Hippocampal formation (tissue), 2 donors: ENCODE measurements at regions not wholly inside any gene's neighbourhood (a gene's known extent, or its start where the extent isn't known, plus 50 kb on each side); places are given as distances from the start of the nearest gene placed in this dataset.
"Not testable (repeated sequence)": the region's sequence is repeated elsewhere in the genome, so short reads cannot be mapped to it uniquely, and the experiment has no call there.

Experiments
- DNase-seq, 2 donors: peaks; one replicate each; lab custom pipeline; 2025; lab: John Stamatoyannopoulos, UW

- DNase-seq: no peak
These were observed 68.2 kb downstream of the LHX9 start for GRCh38 chr1:197985351-197985750.

DNA sequence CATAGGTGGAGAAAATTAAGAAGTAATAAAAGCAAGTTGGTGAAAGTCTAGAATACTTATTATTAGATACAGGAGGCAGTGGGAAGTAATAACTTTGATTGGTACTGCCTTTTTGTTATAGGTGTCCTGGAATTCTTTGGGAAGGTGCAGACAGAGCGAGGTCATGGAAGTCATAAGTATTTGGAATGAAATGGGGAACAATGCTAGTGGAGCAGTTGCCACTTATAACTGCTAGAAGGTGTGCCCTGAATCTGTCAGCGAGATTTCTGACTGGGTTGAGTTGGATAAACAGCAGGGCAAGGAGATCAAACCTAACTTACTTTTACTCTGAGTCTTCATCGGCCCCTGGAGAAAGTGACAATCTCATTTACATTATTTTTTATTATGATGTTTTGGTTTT lies 69.6 kb downstream of the LHX9 start:
- DNase-seq: no peak

DNA sequence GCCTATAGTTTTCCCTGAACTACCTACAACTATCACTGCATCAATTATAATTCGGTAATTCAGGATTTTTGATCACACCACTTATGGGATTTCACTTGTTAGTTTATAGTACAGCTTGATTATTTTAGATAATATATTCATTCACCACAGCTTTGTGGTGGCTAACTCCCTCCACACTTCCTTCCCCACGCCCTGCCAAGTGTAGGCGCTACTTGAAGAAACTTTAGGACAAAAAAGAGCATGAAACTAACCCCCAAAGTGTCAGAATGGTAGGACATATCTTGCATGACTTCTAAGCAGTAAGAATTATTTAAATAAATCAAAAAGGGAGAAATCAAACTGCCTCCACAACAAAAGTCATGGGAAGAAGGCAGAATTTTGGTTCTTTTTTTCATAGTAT lies 70.1 kb downstream of the LHX9 start:
- DNase-seq: no peak

DNA sequence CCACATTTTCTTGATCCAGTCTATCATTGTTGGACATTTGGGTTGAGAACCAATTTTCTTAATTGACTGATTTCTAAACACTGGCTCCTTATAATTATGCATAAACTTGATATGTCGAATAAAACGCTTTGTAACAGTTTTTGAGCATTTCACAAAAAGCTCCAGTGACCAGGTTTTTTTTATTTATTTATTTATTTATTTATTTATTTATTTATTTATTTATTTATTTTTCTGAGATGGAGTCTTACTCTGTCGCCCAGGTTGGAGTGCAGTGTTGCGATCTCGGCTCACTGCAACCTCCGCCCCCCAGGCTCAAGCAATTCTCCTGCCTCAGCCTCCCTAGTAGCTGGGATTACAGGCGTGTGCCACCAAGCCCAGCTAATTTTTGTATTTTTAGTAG lies 71.4 kb downstream of the LHX9 start:
- not testable (repeated sequence) for DNase-seq

- DNase-seq: no peak
These were observed 71.9 kb downstream of the LHX9 start for GRCh38 chr1:197989058-197989457.

GRCh38 chr1:197991594-197991993 lies 74.4 kb downstream of the LHX9 start:
- no peak for DNase-seq

- no peak for DNase-seq
These were observed 77.8 kb downstream of the LHX9 start for GRCh38 chr1:197994907-197995407.

DNA sequence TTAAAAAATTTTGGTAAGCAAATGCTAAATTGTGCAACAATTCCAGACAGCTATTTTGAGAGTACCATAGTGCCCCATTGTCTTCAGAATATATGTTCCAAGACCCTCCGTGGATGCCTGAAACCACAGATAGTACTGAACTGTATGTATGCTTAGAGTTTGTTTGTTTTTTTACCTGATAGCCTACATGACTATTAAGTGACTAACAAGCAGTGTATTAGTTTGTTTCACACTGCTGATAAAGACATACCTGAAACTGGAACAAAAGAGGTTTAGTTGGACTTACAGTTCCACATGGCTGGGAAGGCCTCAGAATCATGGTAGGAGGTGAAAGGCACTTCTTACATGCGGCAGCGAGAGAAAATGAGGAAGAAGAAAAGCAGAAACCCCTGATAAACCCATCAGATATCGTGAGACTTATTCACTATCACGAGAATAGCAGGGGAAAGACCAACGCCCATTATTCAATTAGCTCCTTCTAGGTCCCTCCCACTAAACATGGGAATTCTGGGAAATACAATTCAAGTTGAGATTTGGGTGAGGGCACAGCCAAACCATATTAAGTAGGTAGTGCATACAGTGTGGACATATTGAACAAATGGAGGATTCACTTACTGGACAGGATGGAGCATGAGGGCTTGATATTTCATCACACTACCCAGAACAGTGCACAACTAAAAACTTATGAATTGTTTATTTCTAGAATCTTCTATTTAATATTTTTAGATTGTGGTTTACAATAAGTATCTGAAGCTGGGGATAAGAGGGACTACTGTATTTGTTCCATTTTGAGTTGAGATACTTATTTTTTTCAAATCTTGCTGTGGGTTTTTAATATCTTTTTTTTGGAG lies 78.5 kb downstream of the LHX9 start:
- no peak for DNase-seq

- DNase-seq: not testable (repeated sequence)
These were observed 79.0 kb downstream of the LHX9 start for GRCh38 chr1:197996259-197996512.

GRCh38 chr1:197998110-197998509 lies 80.9 kb downstream of the LHX9 start:
- DNase-seq: no peak

DNA sequence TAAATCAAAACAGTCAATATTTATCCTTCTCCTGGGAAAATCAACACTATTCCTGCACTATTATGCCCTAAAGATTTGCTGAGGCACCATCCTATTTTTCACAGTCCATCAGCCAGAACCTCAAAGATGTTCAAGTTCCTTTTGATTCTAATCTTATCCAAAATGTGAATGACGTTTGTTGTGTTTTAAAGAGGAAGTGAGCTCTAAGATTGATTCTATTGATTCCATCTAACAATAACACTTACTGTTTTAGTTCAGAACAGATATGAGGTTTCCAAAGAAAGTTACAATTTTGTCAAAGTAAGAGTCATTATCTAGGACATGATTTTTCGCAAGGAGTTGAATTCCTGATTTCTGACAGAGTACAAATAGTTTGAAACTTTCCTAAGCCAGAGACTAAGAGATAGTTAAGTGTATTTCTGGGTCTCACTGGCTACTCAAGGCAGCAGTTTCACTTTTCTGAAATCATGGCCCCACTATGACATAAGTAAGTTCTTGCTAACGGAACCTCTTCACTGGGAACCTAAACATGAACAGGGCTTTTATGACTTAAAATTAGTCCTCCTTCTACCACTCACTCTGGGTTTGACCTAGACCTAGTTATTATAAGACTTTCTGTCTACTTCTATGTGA lies 84.7 kb downstream of the LHX9 start:
- no peak for DNase-seq

GRCh38 chr1:198003468-198003867 lies 86.3 kb downstream of the LHX9 start:
- no peak for DNase-seq

- DNase-seq: no peak
These were observed 89.8 kb downstream of the LHX9 start for GRCh38 chr1:198007011-198007410.

DNA sequence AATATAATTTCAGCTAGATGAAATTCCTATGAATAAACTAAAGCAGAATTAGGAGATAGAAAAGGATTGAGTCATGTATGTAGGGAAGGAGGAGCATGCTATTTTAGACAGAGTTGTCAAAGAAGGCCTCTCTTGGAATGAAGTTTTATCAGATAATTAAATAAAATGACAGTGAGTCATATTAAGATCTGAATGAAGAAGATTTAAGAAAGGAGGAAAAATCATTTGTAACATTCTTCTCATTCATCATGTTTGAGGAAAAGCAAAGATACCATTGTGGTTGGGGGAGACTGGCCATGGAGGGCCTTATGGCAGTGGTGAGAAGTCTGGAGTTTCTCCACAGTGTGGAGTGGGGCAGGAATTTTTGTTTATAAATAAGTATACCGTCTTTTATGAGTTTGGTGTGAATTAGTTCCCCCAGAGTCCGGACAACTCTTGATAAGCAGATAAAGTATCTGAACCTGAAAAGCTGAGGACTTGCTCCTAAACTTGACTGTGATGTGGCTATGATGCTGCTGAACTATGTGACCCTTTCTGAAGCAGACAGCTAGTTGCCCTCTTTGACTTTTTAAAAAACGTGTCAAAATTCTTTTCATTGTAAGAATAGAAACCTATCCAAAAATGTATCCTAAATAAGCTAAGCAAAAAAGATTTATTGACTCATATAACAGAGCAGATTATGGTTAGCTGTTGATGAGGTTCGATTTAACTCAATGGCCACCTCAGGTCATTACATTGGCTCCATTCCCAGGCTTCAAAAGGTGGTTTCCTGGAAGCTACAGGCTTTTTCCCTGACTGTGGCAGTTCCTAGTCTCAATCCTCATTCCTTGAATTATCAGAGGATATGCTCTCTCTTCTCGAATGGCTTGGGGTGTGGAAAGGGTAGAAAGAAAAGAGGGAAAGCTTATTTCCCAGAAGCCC lies 90.8 kb downstream of the LHX9 start:
- no peak for DNase-seq

DNA sequence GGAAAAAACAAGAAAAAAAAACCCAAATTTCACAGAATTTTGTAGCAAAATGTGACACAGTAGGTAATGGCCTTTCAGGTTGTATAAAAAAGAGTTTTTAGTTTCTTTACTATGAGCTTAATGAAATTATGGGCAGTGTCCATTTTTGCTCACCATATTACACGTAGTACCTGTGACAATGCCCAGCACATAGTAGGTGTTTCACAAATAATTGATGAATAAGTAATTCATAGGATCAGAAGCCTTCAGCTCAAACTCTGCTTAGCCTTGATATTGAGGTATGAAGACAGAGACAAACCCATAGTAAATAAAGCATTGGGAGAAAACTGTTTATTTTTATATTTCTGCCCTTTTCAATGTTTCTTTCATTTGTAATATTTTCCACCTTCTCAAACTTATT lies 97.2 kb downstream of the LHX9 start:
- no peak for DNase-seq

DNA sequence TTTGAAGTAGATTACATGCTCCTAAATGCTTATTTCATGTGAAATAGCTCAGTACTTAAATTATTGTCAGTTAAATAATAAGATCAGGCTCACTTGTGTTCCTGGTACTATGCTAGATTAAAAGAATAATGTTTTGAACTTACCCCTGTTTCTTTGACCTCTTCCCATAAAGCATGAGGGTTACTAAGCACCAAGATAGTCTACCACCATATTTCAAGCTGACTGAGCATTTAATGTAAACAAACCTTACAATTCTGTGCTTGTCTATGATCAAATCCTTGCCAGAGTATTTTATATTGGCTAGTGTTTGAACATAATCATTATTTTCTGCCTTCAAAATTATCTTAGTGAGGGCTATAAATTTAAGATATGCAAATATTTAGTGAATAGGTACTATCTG lies 98.1 kb downstream of the LHX9 start:
- DNase-seq: no peak

DNA sequence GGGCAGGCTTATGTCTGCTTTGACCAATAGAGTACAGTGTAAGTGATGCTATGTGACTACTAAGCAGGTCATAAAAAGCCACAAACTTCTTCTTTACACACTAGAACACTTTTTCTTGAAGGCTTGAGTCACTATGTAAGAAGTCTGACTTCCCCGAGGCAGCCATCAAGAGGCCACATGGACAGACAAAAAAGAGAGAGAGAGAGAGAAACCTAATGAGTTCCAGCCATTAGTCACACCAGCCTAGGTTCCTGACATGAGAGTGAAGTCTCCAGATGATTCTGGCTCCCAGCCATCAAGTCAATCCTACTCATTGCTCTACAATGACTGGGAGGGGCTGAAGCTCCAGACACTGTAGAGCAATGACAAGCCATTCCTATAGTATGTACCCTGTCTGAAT lies 101.4 kb downstream of the LHX9 start:
- no peak for DNase-seq

DNA sequence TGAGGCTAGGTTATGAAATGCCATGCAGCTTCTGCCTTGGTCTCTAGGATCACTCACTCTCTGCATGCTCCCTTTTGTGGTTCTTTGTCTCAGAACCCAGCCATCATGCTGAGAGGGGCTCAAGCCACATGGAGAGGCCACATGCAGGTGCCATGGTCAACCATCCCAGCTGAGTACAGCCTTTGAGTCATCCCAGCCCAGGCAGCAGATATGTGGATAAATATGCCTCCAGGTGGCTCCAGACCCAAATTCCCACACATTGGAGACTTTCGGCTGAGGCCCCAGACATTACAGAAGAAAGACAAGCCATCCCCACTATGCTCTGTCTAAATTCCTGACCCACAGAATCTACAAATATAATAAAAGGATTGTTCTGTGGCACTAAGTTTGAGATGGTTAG lies 102.0 kb downstream of the LHX9 start:
- DNase-seq: no peak

GRCh38 chr1:198024336-198024735 lies 107.2 kb downstream of the LHX9 start:
- DNase-seq: no peak

GRCh38 chr1:198024782-198025181 lies 107.6 kb downstream of the LHX9 start:
- no peak for DNase-seq

GRCh38 chr1:198030682-198031081 lies 113.5 kb downstream of the LHX9 start:
- no peak for DNase-seq

- DNase-seq: no peak
These were observed 113.9 kb downstream of the LHX9 start for GRCh38 chr1:198031086-198031485.

- DNase-seq: no peak
These were observed 115.5 kb downstream of the LHX9 start for GRCh38 chr1:198032668-198033067.
